SHP77 treated with DMSO at 0.1 percent for 48 hours (cell line): ENCODE measurements at regions not wholly inside any gene's neighbourhood (a gene's known extent, or its start where the extent isn't known, plus 50 kb on each side); places are given as distances from the start of the nearest gene placed in this dataset.

Experiments
- DNase-seq: peaks from one replicate; lab custom pipeline; 2025; lab: John Stamatoyannopoulos, UW

GRCh38 chr14:28482251-28483040 lies 284.1 kb upstream of the FOXG1 start:
- no peak for DNase-seq

GRCh38 chr14:28483506-28483905 lies 283.1 kb upstream of the FOXG1 start:
- DNase-seq, result no peak

- DNase-seq, result no peak
Observed at GRCh38 chr14:28488684-28489083, 277.9 kb upstream of the FOXG1 start.

GRCh38 chr14:28493516-28493915 lies 273.1 kb upstream of the FOXG1 start:
- no peak for DNase-seq

- no peak for DNase-seq
Observed at GRCh38 chr14:28494196-28494595, 272.4 kb upstream of the FOXG1 start.

- DNase-seq, result no peak
Observed at GRCh38 chr14:28496364-28496763, 270.2 kb upstream of the FOXG1 start.

GRCh38 chr14:28502517-28502916 lies 264.1 kb upstream of the FOXG1 start:
- no peak for DNase-seq

GRCh38 chr14:28515571-28515970 lies 251.0 kb upstream of the FOXG1 start:
- DNase-seq, result no peak

GRCh38 chr14:28536889-28537288 lies 229.7 kb upstream of the FOXG1 start:
- no peak for DNase-seq

- no peak for DNase-seq
Observed at GRCh38 chr14:28542040-28542439, 224.5 kb upstream of the FOXG1 start.

- DNase-seq, result no peak
Observed at GRCh38 chr14:28565345-28565744, 201.2 kb upstream of the FOXG1 start.

GRCh38 chr14:28570391-28570790 lies 196.2 kb upstream of the FOXG1 start:
- DNase-seq, result no peak

GRCh38 chr14:28571636-28572035 lies 195.0 kb upstream of the FOXG1 start:
- DNase-seq, result no peak

- no peak for DNase-seq
Observed at GRCh38 chr14:28576523-28576922, 190.1 kb upstream of the FOXG1 start.

GRCh38 chr14:28577187-28577586 lies 189.4 kb upstream of the FOXG1 start:
- no peak for DNase-seq

GRCh38 chr14:28577711-28578131 lies 188.9 kb upstream of the FOXG1 start:
- no peak for DNase-seq

GRCh38 chr14:28584951-28585350 lies 181.6 kb upstream of the FOXG1 start:
- no peak for DNase-seq

- no peak for DNase-seq
Observed at GRCh38 chr14:28589792-28590191, 176.8 kb upstream of the FOXG1 start.

- DNase-seq, result no peak
Observed at GRCh38 chr14:28596391-28596790, 170.2 kb upstream of the FOXG1 start.

GRCh38 chr14:28599191-28599590 lies 167.4 kb upstream of the FOXG1 start:
- no peak for DNase-seq

- DNase-seq, result no peak
Observed at GRCh38 chr14:28599605-28600004, 167.0 kb upstream of the FOXG1 start.

- DNase-seq, result no peak
Observed at GRCh38 chr14:28603606-28604005, 163.0 kb upstream of the FOXG1 start.

GRCh38 chr14:28607661-28608060 lies 158.9 kb upstream of the FOXG1 start:
- DNase-seq, result no peak

- peak; percentile 35 for DNase-seq
Observed at GRCh38 chr14:28608443-28608842, 158.1 kb upstream of the FOXG1 start.
